HL-60 (cell line): ENCODE measurements at regions not wholly inside any gene's neighbourhood (a gene's known extent, or its start where the extent isn't known, plus 50 kb on each side); places are given as distances from the start of the nearest gene placed in this dataset.

ENCODE experiments used
- CTCF ChIP-seq: IDR thresholded peaks from one replicate; pipeline ENCODE4 v1.5.1; 2011; ENCODE audit warnings: low read length, control low read depth, inconsistent platforms; ENCODE audit not compliant: insufficient read depth
- GABPA ChIP-seq: IDR thresholded peaks from 2 replicates; pipeline ENCODE4 v1.6.1; 2012; ENCODE audit warnings: low read depth
- POLR2AphosphoS5 ChIP-seq: IDR thresholded peaks from 2 replicates; pipeline ENCODE4 v1.6.1; 2012; ENCODE audit warnings: low read depth
- REST ChIP-seq: IDR thresholded peaks from 2 replicates; pipeline ENCODE4 v1.6.1; 2012; ENCODE audit warnings: low read depth; ENCODE audit not compliant: insufficient replicate concordance
- SPI1 ChIP-seq: IDR thresholded peaks from 2 replicates; pipeline ENCODE4 v1.6.1; 2012; ENCODE audit warnings: low read depth, mild to moderate bottlenecking, borderline replicate concordance

- TF ChIP-seq CTCF (no peak), POLR2AphosphoS5 (no peak), REST (no peak), GABPA (no peak), SPI1 (no peak)
Observed at GRCh38 chr3:74436184-74436583, 178.3 kb downstream of the CNTN3 start.
